Hepatocyte (in vitro differentiated cells): ENCODE measurements at regions not wholly inside any gene's neighbourhood (a gene's known extent, or its start where the extent isn't known, plus 50 kb on each side); places are given as distances from the start of the nearest gene placed in this dataset.

ENCODE experiments used
- DNase-seq: peaks from one replicate; pipeline ENCODE4 v3.0.0-alpha.2; 2016; ENCODE audit warnings: low spot score
- H2AFZ ChIP-seq: fragments of 200-600 bp; sonication (generic); 2 replicates; pipeline ENCODE4 v1.6.0; 2016; ENCODE audit warnings: antibody characterized with exemption, mild to moderate bottlenecking
- H3K27ac ChIP-seq: fragments of 200-600 bp; sonication (generic); 2 replicates; pipeline ENCODE4 v1.5.1; 2016; ENCODE audit warnings: mild to moderate bottlenecking
- H3K27me3 ChIP-seq: fragments of 200-600 bp; sonication (generic); 2 replicates; pipeline ENCODE4 v1.6.1; 2016
- H3K36me3 ChIP-seq: fragments of 200-600 bp; sonication (generic); replicated peaks from 2 replicates; pipeline ENCODE4 v1.5.1; 2016; ENCODE audit warnings: low read depth; ENCODE audit not compliant: insufficient read depth
- H3K4me1 ChIP-seq: fragments of 200-600 bp; sonication (generic); 2 replicates; pipeline ENCODE4 v1.5.1; 2016; ENCODE audit warnings: mild to moderate bottlenecking, moderate library complexity; ENCODE audit not compliant: insufficient read depth
- H3K4me2 ChIP-seq: fragments of 200-600 bp; sonication (generic); 2 replicates; pipeline ENCODE4 v1.6.0; 2016
- H3K4me3 ChIP-seq: fragments of 200-600 bp; sonication (generic); 2 replicates; pipeline ENCODE4 v1.5.1; 2016; ENCODE audit warnings: mild to moderate bottlenecking
- H3K79me2 ChIP-seq: fragments of 200-600 bp; sonication (generic); 2 replicates; pipeline ENCODE4 v1.6.0; 2017; ENCODE audit warnings: mild to moderate bottlenecking
- H3K9me2 ChIP-seq: fragments of 200-600 bp; sonication (generic); replicated peaks from 2 replicates; pipeline ENCODE4 v1.6.0; 2017; ENCODE audit warnings: mild to moderate bottlenecking; ENCODE audit not compliant: insufficient read depth
- H3K9me3 ChIP-seq: fragments of 200-600 bp; sonication (generic); 2 replicates; pipeline ENCODE4 v1.5.1; 2016; ENCODE audit warnings: low read depth, mild to moderate bottlenecking
- H4K20me1 ChIP-seq: fragments of 200-600 bp; sonication (generic); 2 replicates; pipeline ENCODE4 v1.6.0; 2016; ENCODE audit warnings: mild to moderate bottlenecking; ENCODE audit not compliant: insufficient read depth, poor library complexity, severe bottlenecking
- CTCF ChIP-seq: fragments of 200-600 bp; sonication (generic); IDR thresholded peaks from 2 replicates; pipeline ENCODE4 v1.5.1; 2016; ENCODE audit warnings: antibody characterized with exemption, mild to moderate bottlenecking; ENCODE audit not compliant: poor library complexity
- EZH2 ChIP-seq: fragments of 200-600 bp; sonication (generic); IDR thresholded peaks from 2 replicates; pipeline ENCODE4 v1.6.1; 2016; ENCODE audit warnings: antibody characterized with exemption, mild to moderate bottlenecking, borderline replicate concordance
- EZH2phosphoT487 ChIP-seq: fragments of 200-600 bp; sonication (generic); IDR thresholded peaks from one replicate; pipeline ENCODE4 v1.6.1; 2018; ENCODE audit warnings: antibody characterized with exemption, mild to moderate bottlenecking, low read depth, moderate library complexity; ENCODE audit not compliant: unreplicated experiment, severe bottlenecking
- WGBS: methylation state at CpG from one replicate; pipeline ENCODE4 v1.1.6; 2016; ENCODE audit warnings: low lambda C conversion rate; ENCODE audit errors: missing lambda C conversion rate; 5-methylcytosine and 5-hydroxymethylcytosine counted together

DNA sequence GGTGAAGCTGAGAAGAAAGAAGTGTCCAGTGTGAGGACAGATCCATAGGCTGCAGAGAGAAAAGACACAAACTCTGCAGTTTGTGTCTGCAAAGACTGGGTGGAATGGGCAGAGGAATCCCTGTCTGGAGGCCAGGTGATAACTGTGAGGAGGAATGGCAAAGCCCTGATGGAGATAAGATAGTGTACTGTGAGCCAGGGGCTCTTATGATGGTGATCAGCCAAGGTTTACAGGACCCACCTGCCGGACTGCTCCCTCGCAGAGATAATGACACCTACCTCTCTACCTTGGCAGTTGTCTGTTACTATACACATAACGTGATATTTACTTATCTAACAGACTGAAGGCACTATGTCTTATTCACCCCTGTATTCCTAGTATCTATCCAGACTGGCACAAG is 92.6 kb upstream of the ASIC2 start:
- H3K36me3 ChIP-seq = no peaks in the 10 kb centered on the region
- H2AFZ ChIP-seq = no peak overlapping the region
- H3K4me1 ChIP-seq = peaks cover 12% of the 10 kb centered on the region
- WGBS = 32% methylated on average over 3 of the region's 3 CpGs
- H3K27ac ChIP-seq = no peak overlapping the region
- H3K79me2 ChIP-seq = no peaks in the 10 kb centered on the region
- no peak for DNase-seq
- H3K27me3 ChIP-seq = no peaks in the 10 kb centered on the region
- H4K20me1 ChIP-seq = no peaks in the 10 kb centered on the region
- H3K4me3 ChIP-seq = no peak overlapping the region
- H3K4me2 ChIP-seq = no peak overlapping the region
- no peaks in the 10 kb centered on the region for H3K9me2 ChIP-seq
- no peak for TF ChIP-seq CTCF
- no peak for TF ChIP-seq EZH2phosphoT487
- TF ChIP-seq EZH2 = no peak
- no peaks in the 10 kb centered on the region for H3K9me3 ChIP-seq

- WGBS = 45% methylated on average over 7 of the region's 7 CpGs
- Histone ChIP-seq H3K27ac (no peak overlapping the region), H3K4me1 (peaks cover 12% of the 10 kb centered on the region)
These were observed 94.3 kb upstream of the ASIC2 start for GRCh38 chr17:33387406-33387805.

DNA sequence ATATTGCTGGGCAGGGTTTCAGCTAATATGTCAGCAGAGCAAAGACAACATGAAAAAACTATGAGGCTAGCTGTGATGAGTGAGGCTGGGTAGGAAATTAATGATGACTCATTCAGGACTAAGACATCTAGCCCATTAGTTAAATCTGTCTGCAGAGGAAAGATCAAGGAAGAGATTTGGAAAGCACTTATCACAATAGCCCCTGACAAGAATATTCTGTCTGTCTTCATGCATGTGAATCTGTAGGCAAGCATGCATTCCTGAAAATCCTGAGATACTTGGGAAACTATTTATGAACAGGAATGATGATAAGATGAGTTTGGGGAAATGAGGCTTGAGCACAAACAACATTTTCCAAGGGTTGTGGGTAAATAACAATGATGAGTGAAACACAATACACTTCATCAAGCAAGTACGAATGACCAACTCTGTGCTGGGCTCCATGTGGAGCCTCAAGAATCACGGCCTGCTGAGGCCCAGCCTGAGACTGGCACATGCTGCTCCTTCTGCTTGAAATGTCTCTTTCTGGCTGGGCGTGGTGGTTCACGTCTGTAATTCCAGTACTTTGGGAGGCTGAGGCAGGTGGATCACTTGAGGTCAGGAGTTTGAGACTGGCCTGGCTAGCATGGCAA is 96.5 kb upstream of the ASIC2 start:
- H3K9me3 ChIP-seq = no peaks in the 10 kb centered on the region
- no peaks in the 10 kb centered on the region for H3K36me3 ChIP-seq
- 68% methylated on average over 4 of the region's 4 CpGs for WGBS
- no peak for DNase-seq
- H3K27me3 ChIP-seq = no peaks in the 10 kb centered on the region
- H4K20me1 ChIP-seq = no peaks in the 10 kb centered on the region
- TF ChIP-seq CTCF (no peak), EZH2 (no peak), EZH2phosphoT487 (no peak)
- H3K4me1 ChIP-seq = peaks cover 5% of the 10 kb centered on the region
- no peaks in the 10 kb centered on the region for H3K79me2 ChIP-seq
- H2AFZ ChIP-seq = no peak overlapping the region
- H3K27ac ChIP-seq = no peak overlapping the region
- no peak overlapping the region for H3K4me2 ChIP-seq
- H3K4me3 ChIP-seq = no peak overlapping the region
- H3K9me2 ChIP-seq = no peaks in the 10 kb centered on the region

More at GRCh38 chr17:33387406-33387805, 94.3 kb upstream of the ASIC2 start:
- no peak for DNase-seq
- H3K27me3 ChIP-seq = no peaks in the 10 kb centered on the region
- no peak overlapping the region for H2AFZ ChIP-seq
- H3K9me2 ChIP-seq = no peaks in the 10 kb centered on the region
- TF ChIP-seq CTCF (no peak), EZH2 (no peak), EZH2phosphoT487 (no peak)
- H3K4me2 ChIP-seq = no peak overlapping the region
- H4K20me1 ChIP-seq = no peaks in the 10 kb centered on the region
- H3K36me3 ChIP-seq = no peaks in the 10 kb centered on the region
- H3K9me3 ChIP-seq = no peaks in the 10 kb centered on the region
- H3K79me2 ChIP-seq = no peaks in the 10 kb centered on the region
- H3K4me3 ChIP-seq = no peak overlapping the region
